Upper lobe of left lung (tissue), 6 donors: ENCODE measurements at regions not wholly inside any gene's neighbourhood (a gene's known extent, or its start where the extent isn't known, plus 50 kb on each side); places are given as distances from the start of the nearest gene placed in this dataset.

Source experiments
- ATAC-seq, 2 donors: fragments of 200-7000 bp; cut with Tn5 transposase; one replicate each; pipeline ENCODE4 v1.9.1; 2022; ENCODE audit warnings: mild to moderate bottlenecking in 2 of 2, moderate library complexity in 2 of 2; ENCODE audit not compliant: low FRiP score in 2 of 2
- DNase-seq, 2 donors: peaks; one replicate each; pipeline ENCODE4 v3.0.0-alpha.2; 2019 to 2020
- H3K27ac ChIP-seq, 4 donors: fragments of 200-600 bp; sonication (generic); one replicate each; pipeline ENCODE4 v1.5.1; 2016 to 2019
- H3K27me3 ChIP-seq, 4 donors: fragments of 200-600 bp; sonication (generic); one replicate each; pipeline ENCODE4 v1.5.1; 2017 to 2019
- H3K36me3 ChIP-seq, 4 donors: fragments of 200-600 bp; sonication (generic); one replicate each; pipeline ENCODE4 v1.5.1; 2016 to 2019
- H3K4me1 ChIP-seq, 4 donors: fragments of 200-600 bp; sonication (generic); one replicate each; pipeline ENCODE4 v1.5.1; 2018 to 2019
- H3K4me3 ChIP-seq, 4 donors: fragments of 200-600 bp; sonication (generic); one replicate each; pipeline ENCODE4 v1.5.1; 2017 to 2019; ENCODE audit warnings: mild to moderate bottlenecking in 2 of 4, moderate library complexity in 1 of 4
- H3K9me3 ChIP-seq, 4 donors: fragments of 200-600 bp; sonication (generic); one replicate each; pipeline ENCODE4 v1.5.1; 2018 to 2019
- EP300 ChIP-seq, 4 donors: sonication (generic); formaldehyde crosslinking; IDR thresholded peaks; one replicate each; pipeline ENCODE4 v1.5.1; 2017; ENCODE audit warnings: antibody characterized with exemption in 4 of 4, control low read depth in 2 of 4
- POLR2A ChIP-seq, 4 donors: fragments of 450-650 bp; IDR thresholded peaks; one replicate each; pipeline ENCODE4 v1.5.1; 2016 to 2017; ENCODE audit warnings: antibody characterized with exemption in 4 of 4, mild to moderate bottlenecking in 2 of 4
- POLR2AphosphoS5 ChIP-seq, 2 donors: sonication (generic); formaldehyde crosslinking; IDR thresholded peaks; one replicate each; pipeline ENCODE4 v1.5.1; 2017; ENCODE audit warnings: antibody characterized with exemption in 2 of 2
- WGBS, 2 donors: methylation state at CpG; one replicate each; pipeline ENCODE4 v1.1.5; 2017 to 2018; 5-methylcytosine and 5-hydroxymethylcytosine counted together
- TF ChIP-seq, protein P1 (sequence below), 6 experiments: fragments of 450-650 bp in 4 of 6; fragments of 200-600 bp in 2 of 6; sonication (generic) in 2 of 6; IDR thresholded peaks; one replicate each; pipeline ENCODE4 v1.5.1; 2016 to 2019; ENCODE audit warnings: antibody characterized with exemption in 6 of 6
- donor health status: DM: no; HTN: no; CAD: no; lungs with moderate emphysema.
- donor health status: DM: no; HTN: yes; CAD: no; lungs with severe emphysema.

DNA sequence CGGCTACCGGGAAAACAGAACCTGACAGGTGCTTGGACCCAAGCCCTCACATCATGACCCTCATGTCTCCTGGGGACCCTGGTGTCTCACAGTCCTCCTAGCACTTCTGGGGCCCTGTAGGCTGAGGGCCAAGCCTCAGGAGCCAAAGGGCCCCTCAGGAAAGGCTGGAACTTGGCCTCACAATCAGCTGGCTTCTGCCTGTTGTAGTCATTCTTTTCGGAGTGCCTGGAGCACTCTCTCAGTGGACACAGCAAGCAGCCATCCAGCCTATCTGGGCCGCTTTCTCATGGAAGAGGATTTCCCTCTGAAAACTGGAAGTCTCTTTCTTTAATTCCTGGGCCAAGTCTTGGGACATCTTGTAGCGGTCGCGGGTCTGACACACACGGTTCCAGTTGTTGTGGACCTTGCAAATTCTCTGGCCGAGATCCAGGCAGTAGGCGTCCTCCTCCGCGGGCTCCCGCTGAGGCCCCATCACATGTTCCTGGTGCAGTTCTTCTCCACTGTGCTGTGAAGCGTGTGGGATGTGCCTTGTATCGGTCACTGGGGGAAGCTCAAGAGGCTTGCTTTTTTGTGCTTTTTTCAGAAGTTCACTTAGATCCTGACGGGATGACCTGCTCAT lies 169.3 kb downstream of the EMP1 start:
- peaks cover 0 to 5% (median 0%) of the 10 kb centered on the region in 4 donors for H3K4me1 ChIP-seq
- no peaks in the 10 kb centered on the region for H3K9me3 ChIP-seq
- no peaks in the 10 kb centered on the region for H3K36me3 ChIP-seq
- TF ChIP-seq POLR2A (IDR thresholded peaks at IDR 0.05) (no peak), POLR2AphosphoS5 (IDR thresholded peaks at IDR 0.05) (no peak), EP300 (IDR thresholded peaks at IDR 0.05) (no peak)
- TF ChIP-seq, protein P1, sequence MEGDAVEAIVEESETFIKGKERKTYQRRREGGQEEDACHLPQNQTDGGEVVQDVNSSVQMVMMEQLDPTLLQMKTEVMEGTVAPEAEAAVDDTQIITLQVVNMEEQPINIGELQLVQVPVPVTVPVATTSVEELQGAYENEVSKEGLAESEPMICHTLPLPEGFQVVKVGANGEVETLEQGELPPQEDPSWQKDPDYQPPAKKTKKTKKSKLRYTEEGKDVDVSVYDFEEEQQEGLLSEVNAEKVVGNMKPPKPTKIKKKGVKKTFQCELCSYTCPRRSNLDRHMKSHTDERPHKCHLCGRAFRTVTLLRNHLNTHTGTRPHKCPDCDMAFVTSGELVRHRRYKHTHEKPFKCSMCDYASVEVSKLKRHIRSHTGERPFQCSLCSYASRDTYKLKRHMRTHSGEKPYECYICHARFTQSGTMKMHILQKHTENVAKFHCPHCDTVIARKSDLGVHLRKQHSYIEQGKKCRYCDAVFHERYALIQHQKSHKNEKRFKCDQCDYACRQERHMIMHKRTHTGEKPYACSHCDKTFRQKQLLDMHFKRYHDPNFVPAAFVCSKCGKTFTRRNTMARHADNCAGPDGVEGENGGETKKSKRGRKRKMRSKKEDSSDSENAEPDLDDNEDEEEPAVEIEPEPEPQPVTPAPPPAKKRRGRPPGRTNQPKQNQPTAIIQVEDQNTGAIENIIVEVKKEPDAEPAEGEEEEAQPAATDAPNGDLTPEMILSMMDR (IDR thresholded peaks at IDR 0.05), result no peak
- DNase-seq (peak in 1 of 2 donors; percentile 14), ATAC-seq (no peak)
- H3K4me3 ChIP-seq, result no peak overlapping the region
- H3K27ac ChIP-seq, result no peak overlapping the region
- 90 to 96% methylated on average over 10 to 16 of the region's 16 CpGs for WGBS, 2 donors
- no peaks in the 10 kb centered on the region for H3K27me3 ChIP-seq

- ATAC-seq, result peak; percentile 77 to 83
- TF ChIP-seq, protein P1 (IDR thresholded peaks at IDR 0.05), result peak; percentile 44 to 76 (median 68)
- TF ChIP-seq EP300 (IDR thresholded peaks at IDR 0.05), result no peak
- Histone ChIP-seq H3K36me3 (no peaks in the 10 kb centered on the region), H3K4me1 (no peaks in the 10 kb centered on the region), H3K9me3 (no peaks in the 10 kb centered on the region), H3K4me3 (no peak overlapping the region), H3K27ac (no peak overlapping the region), H3K27me3 (no peaks in the 10 kb centered on the region)
- WGBS, 2 donors, result 47 to 49% methylated on average over 5 of the region's 5 CpGs
- peak in 1 of 2 donors; percentile 70 for DNase-seq
These were observed 165.8 kb downstream of the EMP1 start for GRCh38 chr12:13362260-13362841.

GRCh38 chr12:13359636-13360035 lies 163.1 kb downstream of the EMP1 start:
- DNase-seq, result no peak
- TF ChIP-seq POLR2A (IDR thresholded peaks at IDR 0.05) (no peak), EP300 (IDR thresholded peaks at IDR 0.05) (no peak), POLR2AphosphoS5 (IDR thresholded peaks at IDR 0.05) (no peak)
- TF ChIP-seq, protein P1 (IDR thresholded peaks at IDR 0.05), result no peak
- Histone ChIP-seq H3K27ac (no peak overlapping the region), H3K36me3 (no peaks in the 10 kb centered on the region), H3K27me3 (no peaks in the 10 kb centered on the region), H3K4me3 (no peak overlapping the region), H3K9me3 (no peaks in the 10 kb centered on the region), H3K4me1 (no peaks in the 10 kb centered on the region)
- ATAC-seq, result no peak

DNA sequence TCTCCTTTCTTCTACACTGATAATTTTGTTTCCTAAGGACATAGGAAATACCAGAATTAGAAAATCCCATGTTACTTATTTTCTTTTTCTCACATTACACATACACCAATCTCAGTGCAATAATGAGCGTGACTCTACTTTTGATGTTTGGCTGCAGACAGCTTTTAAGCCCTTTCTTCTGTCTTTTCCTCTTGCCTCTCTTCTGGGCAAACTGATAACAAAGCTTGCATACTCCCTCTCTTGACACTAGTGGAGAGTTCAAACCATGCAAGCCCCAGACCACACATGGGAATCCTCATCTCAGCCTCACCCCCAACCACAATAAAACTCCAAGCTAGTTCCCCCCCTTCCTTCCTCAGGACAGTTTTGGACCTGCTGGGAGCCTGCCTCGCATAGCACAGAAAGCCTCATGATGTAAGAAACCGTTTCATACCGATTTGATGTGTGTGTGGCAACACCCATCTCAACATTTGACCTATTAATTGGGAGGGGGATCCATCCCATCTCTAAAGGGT lies 161.9 kb downstream of the EMP1 start:
- WGBS, 2 donors, result 83 to 86% methylated on average over 4 of the region's 4 CpGs
- H3K27ac ChIP-seq, result no peak overlapping the region
- TF ChIP-seq EP300 (IDR thresholded peaks at IDR 0.05) (no peak), POLR2A (IDR thresholded peaks at IDR 0.05) (no peak), POLR2AphosphoS5 (IDR thresholded peaks at IDR 0.05) (no peak)
- TF ChIP-seq, protein P1 (IDR thresholded peaks at IDR 0.05), result no peak
- no peaks in the 10 kb centered on the region for H3K9me3 ChIP-seq
- no peak overlapping the region for H3K4me3 ChIP-seq
- no peak for ATAC-seq
- H3K36me3 ChIP-seq, result no peaks in the 10 kb centered on the region
- no peaks in the 10 kb centered on the region for H3K4me1 ChIP-seq
- no peaks in the 10 kb centered on the region for H3K27me3 ChIP-seq
- DNase-seq, result no peak

DNA sequence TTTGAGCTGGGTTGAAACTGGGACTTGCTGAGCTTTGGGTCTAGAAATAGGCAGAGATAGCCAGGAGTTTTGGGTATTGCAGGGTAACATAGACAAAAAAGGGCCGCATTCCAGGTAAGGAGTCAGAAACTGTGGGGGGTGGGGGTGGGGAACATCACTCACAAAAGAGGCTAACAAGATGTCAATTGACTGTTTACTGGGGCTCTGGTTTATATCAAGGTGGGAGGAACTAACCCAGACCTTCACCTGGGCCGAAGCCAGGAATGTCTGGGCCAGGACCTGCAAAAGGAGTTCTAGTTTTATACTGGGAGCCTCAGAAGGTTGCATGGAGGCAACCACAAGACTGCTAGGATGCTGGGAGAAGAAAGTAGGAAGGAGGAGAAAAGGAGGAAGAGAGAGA lies 154.4 kb downstream of the EMP1 start:
- no peak for ATAC-seq
- Histone ChIP-seq H3K4me3 (no peak overlapping the region), H3K36me3 (no peaks in the 10 kb centered on the region), H3K27ac (no peak overlapping the region), H3K4me1 (no peaks in the 10 kb centered on the region), H3K9me3 (no peaks in the 10 kb centered on the region), H3K27me3 (no peaks in the 10 kb centered on the region)
- WGBS, 2 donors, result 93 to 96% methylated on average over 2 of the region's 2 CpGs
- TF ChIP-seq POLR2A (IDR thresholded peaks at IDR 0.05), result no peak
- TF ChIP-seq POLR2AphosphoS5 (IDR thresholded peaks at IDR 0.05), result no peak
- TF ChIP-seq EP300 (IDR thresholded peaks at IDR 0.05), result no peak
- TF ChIP-seq, protein P1 (IDR thresholded peaks at IDR 0.05), result no peak
- DNase-seq, result no peak
